Sigmoid colon (tissue), 6 donors: ENCODE measurements at regions not wholly inside any gene's neighbourhood (a gene's known extent, or its start where the extent isn't known, plus 50 kb on each side); places are given as distances from the start of the nearest gene placed in this dataset.

Experiments used
- DNase-seq: peaks from one replicate; pipeline ENCODE4 v3.0.0-alpha.2; 2019
- H3K27ac ChIP-seq, 4 donors: fragments of 200-600 bp; sonication (generic); one replicate each; pipeline ENCODE4 v1.5.1; 2016 to 2019; ENCODE audit warnings: mild to moderate bottlenecking in 1 of 4
- H3K27me3 ChIP-seq, 3 donors: fragments of 200-600 bp; sonication (generic); one replicate each; pipeline ENCODE4 v1.5.1; 2019; ENCODE audit warnings: mild to moderate bottlenecking in 1 of 3
- H3K36me3 ChIP-seq, 4 donors: fragments of 200-600 bp; sonication (generic); one replicate each; pipeline ENCODE4 v1.5.1; 2016 to 2019
- H3K4me1 ChIP-seq, 4 donors: fragments of 200-600 bp; sonication (generic); one replicate each; pipeline ENCODE4 v1.5.1; 2017 to 2019
- H3K4me3 ChIP-seq, 4 donors: fragments of 200-600 bp; sonication (generic); one replicate each; pipeline ENCODE4 v1.5.1; 2017 to 2019; ENCODE audit warnings: mild to moderate bottlenecking in 2 of 4, moderate library complexity in 1 of 4
- H3K9me3 ChIP-seq, 4 donors: fragments of 200-600 bp in 3 of 4; sonication (generic) in 3 of 4; one replicate each; pipeline versions ENCODE4 v1.5.1 to v1.6.1; 2013 to 2019
- CTCF ChIP-seq, 4 experiments: fragments of 450-650 bp in 3 of 4; fragments of 200-600 bp in 1 of 4; IDR thresholded peaks; one replicate each; pipeline ENCODE4 v1.5.1; 2016 to 2019; ENCODE audit warnings: antibody characterized with exemption in 4 of 4, mild to moderate bottlenecking in 3 of 4, moderate library complexity in 2 of 4
- EP300 ChIP-seq, 4 donors: sonication (generic); formaldehyde crosslinking; IDR thresholded peaks; one replicate each; pipeline ENCODE4 v1.6.1; 2017; ENCODE audit warnings: antibody characterized with exemption in 4 of 4
- POLR2A ChIP-seq, 2 donors: fragments of 450-650 bp; IDR thresholded peaks; one replicate each; pipeline ENCODE4 v1.6.1; 2016; ENCODE audit warnings: antibody characterized with exemption in 2 of 2, mild to moderate bottlenecking in 2 of 2, moderate library complexity in 2 of 2
- POLR2AphosphoS5 ChIP-seq, 4 donors: sonication (generic); formaldehyde crosslinking; IDR thresholded peaks; one replicate each; pipeline ENCODE4 v1.6.1; 2017; ENCODE audit warnings: antibody characterized with exemption in 4 of 4
- WGBS, 2 donors: extraction: QIAGEN DNeasy Blood & Tissue Kit; methylation state at CpG; one replicate each; pipeline ENCODE4 v1.1.7; 2013; 5-methylcytosine and 5-hydroxymethylcytosine counted together
- intact Hi-C: fragments of 100-400 bp; cut with DNase I; formaldehyde crosslinking; loops from one replicate; pipeline ENCODE4 v1.15.1; 2023
- donor health status: healthy with polysubstance abuse.
- donor health status: healthy.

- TF ChIP-seq POLR2AphosphoS5 (IDR thresholded peaks at IDR 0.05) (peak in 2 of 4 donors; percentile 61 to 74), CTCF (IDR thresholded peaks at IDR 0.05) (no peak), POLR2A (IDR thresholded peaks at IDR 0.05) (no peak)
- intact Hi-C loops = no loop called here
- H3K27me3 ChIP-seq = no peaks in the 10 kb centered on the region
- H3K4me1 ChIP-seq = peaks cover 0 to 16% (median 5%) of the 10 kb centered on the region in 4 donors
- whole genome bisulfite sequencing, 2 donors = 23 to 32% methylated on average over 7 of the region's 7 CpGs
- H3K36me3 ChIP-seq = no peaks in the 10 kb centered on the region
- no peaks in the 10 kb centered on the region for H3K9me3 ChIP-seq
- no peak overlapping the region for H3K4me3 ChIP-seq
- no peak overlapping the region for H3K27ac ChIP-seq
- DNase-seq = no peak
Observed at GRCh38 chr7:104040666-104041065, 51.2 kb upstream of the RELN start.

- H3K9me3 ChIP-seq = peaks cover 0 to 3% (median 0%) of the 10 kb centered on the region in 4 donors
- H3K4me1 ChIP-seq = peaks cover 0 to 16% (median 5%) of the 10 kb centered on the region in 4 donors
- no peak for DNase-seq
- H3K4me3 ChIP-seq = no peak overlapping the region
- no peak for TF ChIP-seq CTCF (IDR thresholded peaks at IDR 0.05)
- no peak for TF ChIP-seq POLR2A (IDR thresholded peaks at IDR 0.05)
- no peak for TF ChIP-seq EP300 (IDR thresholded peaks at IDR 0.05)
- TF ChIP-seq POLR2AphosphoS5 (IDR thresholded peaks at IDR 0.05) = no peak
- H3K27me3 ChIP-seq = no peaks in the 10 kb centered on the region
- intact Hi-C loops = no loop called here
- WGBS, 2 donors = 48 to 51% methylated on average over 3 of the region's 3 CpGs
- H3K36me3 ChIP-seq = no peaks in the 10 kb centered on the region
- no peak overlapping the region for H3K27ac ChIP-seq
Observed at GRCh38 chr7:104039363-104039762, 49.9 kb upstream of the RELN start.
